ENCODE measurements at regions not wholly inside any gene's neighbourhood (a gene's known extent, or its start where the extent isn't known, plus 50 kb on each side); places are given as distances from the start of the nearest gene placed in this dataset.

GRCh38 chr5:52502460-52502999 lies 285.2 kb upstream of the ITGA1 start:
- Histone ChIP-seq H2BK20ac (ENCODE audit: low read length) (no peak overlapping the region), H2BK5ac (ENCODE audit: low read depth, low read length) (no peak overlapping the region), H3K4me1 (replicated peaks in 1 of 4; ENCODE audit: control insufficient read depth in 3 of 4, insufficient read depth in 4 of 4, low read length in 3 of 4) (no peaks in the 10 kb centered on the region), H3K23me2 (ENCODE audit: low read depth, low read length) (no peaks in the 10 kb centered on the region), H3K9ac (replicated peaks in 1 of 4; ENCODE audit: extremely low read depth in 1 of 4, low read depth in 3 of 4, low read length in 3 of 4) (no peak overlapping the region), H3K56ac (replicated peaks; ENCODE audit: insufficient read length, low read depth, low read length) (no peak overlapping the region), H3K9me3 (ENCODE audit: insufficient read depth in 2 of 2, low read depth in 1 of 2, low read length in 1 of 2) (no peaks in the 10 kb centered on the region), H3K23ac (ENCODE audit: insufficient read length) (no peak overlapping the region), H2AFZ (ENCODE audit: low read length) (no peak overlapping the region), H3K4me2 (ENCODE audit: insufficient read depth in 1 of 2, low read depth in 2 of 2, low read length in 2 of 2) (no peak overlapping the region), H2AK5ac (ENCODE audit: low read depth, low read length) (no peak overlapping the region), H4K91ac (replicated peaks; ENCODE audit: insufficient read length, low read length) (no peak overlapping the region), H3K79me2 (ENCODE audit: control insufficient read depth in 1 of 2, insufficient read depth in 2 of 2, low read length in 2 of 2) (no peaks in the 10 kb centered on the region), H3K18ac (ENCODE audit: extremely low read depth, low read length) (no peak overlapping the region), H3K4me3 (ENCODE audit: extremely low read depth in 1 of 4, insufficient read depth in 2 of 4, low read depth in 3 of 4, low read length in 4 of 4) (no peak overlapping the region), H2BK15ac (ENCODE audit: low read length) (no peak overlapping the region), H3K14ac (ENCODE audit: insufficient read length) (no peak overlapping the region), H3K27me3 (replicated peaks in 1 of 4; ENCODE audit: control insufficient read depth in 3 of 4, extremely low read depth in 1 of 4, insufficient read depth in 3 of 4, low read length in 3 of 4) (no peaks in the 10 kb centered on the region), H3K4ac (replicated peaks; ENCODE audit: insufficient read length, low read depth, low read length) (no peak overlapping the region), H2BK12ac (ENCODE audit: low read depth, low read length) (no peak overlapping the region), H4K20me1 (replicated peaks in 1 of 2; ENCODE audit: control insufficient read depth in 1 of 2, insufficient read depth in 2 of 2, low read length in 2 of 2) (no peaks in the 10 kb centered on the region), H3K27ac (ENCODE audit: low read depth, low read length) (no peak overlapping the region), H4K8ac (ENCODE audit: extremely low read depth, insufficient read depth, low read length) (no peak overlapping the region), H2BK120ac (replicated peaks; ENCODE audit: low read depth, low read length) (no peak overlapping the region), H4K5ac (ENCODE audit: insufficient read length, low read depth, low read length) (no peak overlapping the region), H3K36me3 (ENCODE audit: control insufficient read depth in 2 of 4, insufficient read depth in 4 of 4, low read length in 3 of 4) (no peaks in the 10 kb centered on the region), H3K79me1 (ENCODE audit: low read depth, low read length) (no peaks in the 10 kb centered on the region)
- ChIA-PET POLR2A (ENCODE audit: partially characterized antibody) (no interaction called here), CTCF (ENCODE audit: partially characterized antibody) (interaction anchor here (1.3 kb wide), 1 partner anchor 20 kb away, joined by 3 read pairs; no protein-coding TSS in a partner anchor)
- FAIRE-seq (no peak), DNase-seq (ENCODE audit: low read depth in 1 of 2, low spot score in 2 of 2) (no peak)
- 85% methylated on average over 5 of the region's 5 CpGs; no CpG with 5 or more reads in 1 of the 2 experiments for WGBS, 2 experiments (ENCODE audit: extremely low coverage in 1 of 2, insufficient coverage in 1 of 2, insufficient read length in 1 of 2, insufficient replicate concordance in 2 of 2, low coverage in 1 of 2, low lambda C conversion rate in 2 of 2, missing lambda C conversion rate in 1 of 2)
- TF ChIP-seq SP2 (IDR thresholded peaks at IDR 0.05; ENCODE audit: low read length) (no peak), POU5F1 (IDR thresholded peaks at IDR 0.05; ENCODE audit: low read depth, low read length) (no peak), EZH2 (IDR thresholded peaks at IDR 0.05; ENCODE audit: low read depth, low read length, severe bottlenecking) (no peak), RFX5 (IDR thresholded peaks at IDR 0.05; ENCODE audit: borderline replicate concordance, low read depth, low read length) (no peak)

Measured in H1 (cell line).